SU-DHL-6 (cell line): ENCODE measurements at regions not wholly inside any gene's neighbourhood (a gene's known extent, or its start where the extent isn't known, plus 50 kb on each side); places are given as distances from the start of the nearest gene placed in this dataset.

ENCODE experiments used
- CTCF ChIP-seq: fragments of 200-600 bp; sonication (generic); IDR thresholded peaks from one replicate; pipeline ENCODE4 v1.5.1; 2017; ENCODE audit warnings: antibody characterized with exemption, mild to moderate bottlenecking, low read length, moderate library complexity; ENCODE audit not compliant: insufficient read depth, poor library complexity, severe bottlenecking
- EZH2phosphoT487 ChIP-seq: fragments of 200-600 bp; sonication (generic), shearing (Covaris generic); conservative IDR thresholded peaks from 2 replicates; pipeline ENCODE4 v1.6.1; 2018; ENCODE audit warnings: mild to moderate bottlenecking, antibody characterized with exemption, low read length, moderate library complexity, mixed read lengths

DNA sequence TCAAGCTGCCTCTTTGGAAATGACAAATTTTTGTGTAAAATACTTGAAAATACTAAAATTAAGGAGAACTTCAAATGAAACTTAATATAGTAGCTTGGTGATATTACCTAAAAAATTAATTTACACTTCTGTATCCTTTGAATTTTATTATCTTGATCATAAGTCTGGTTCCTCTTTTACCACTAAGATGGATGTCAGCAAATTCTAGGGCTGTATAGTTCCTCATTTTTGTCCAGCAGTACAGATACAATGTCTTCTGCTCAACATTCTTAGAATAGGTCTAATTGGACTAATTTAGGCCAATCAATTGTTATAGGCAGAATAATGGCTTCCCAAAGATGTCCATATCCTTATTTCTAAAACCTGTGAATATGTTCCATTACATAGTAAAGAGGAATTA, 1298.0 kb upstream of the RAG2 start:
- TF ChIP-seq CTCF = no peak
- TF ChIP-seq EZH2phosphoT487 = no peak
